A673 (cell line): ENCODE measurements at regions not wholly inside any gene's neighbourhood (a gene's known extent, or its start where the extent isn't known, plus 50 kb on each side); places are given as distances from the start of the nearest gene placed in this dataset.

ENCODE experiments used
- CTCF ChIP-seq: fragments of 300-800, 200-600 bp; sonication (generic); conservative IDR thresholded peaks from 2 replicates; pipeline ENCODE4 v1.5.1; 2017; ENCODE audit warnings: low read depth, mild to moderate bottlenecking, antibody characterized with exemption, low read length, moderate library complexity, mixed read lengths
- EZH2 ChIP-seq: fragments of 200-600 bp; sonication (generic); IDR thresholded peaks from 2 replicates; pipeline ENCODE4 v1.6.1; 2017; ENCODE audit warnings: borderline replicate concordance, low read depth, mild to moderate bottlenecking, mixed read lengths, antibody characterized with exemption, low read length; ENCODE audit not compliant: poor library complexity, severe bottlenecking

- TF ChIP-seq CTCF (no peak), EZH2 (no peak)
These were observed 878.4 kb upstream of the NEGR1 start for GRCh38 chr1:73160759-73161158.
